Loucy (cell line): ENCODE measurements at regions not wholly inside any gene's neighbourhood (a gene's known extent, or its start where the extent isn't known, plus 50 kb on each side); places are given as distances from the start of the nearest gene placed in this dataset.

Experiments
- EZH2phosphoT487 ChIP-seq: fragments of 200-600 bp; IDR thresholded peaks from 2 replicates; pipeline ENCODE4 v1.6.1; 2018; ENCODE audit warnings: antibody characterized with exemption, mild to moderate bottlenecking, moderate library complexity, borderline replicate concordance
- TF ChIP-seq, protein P1 (sequence below): fragments of 200-600 bp; sonication (generic); conservative IDR thresholded peaks from 2 replicates; pipeline ENCODE4 v1.5.1; 2014; ENCODE audit warnings: mild to moderate bottlenecking, antibody characterized with exemption, low read length

DNA sequence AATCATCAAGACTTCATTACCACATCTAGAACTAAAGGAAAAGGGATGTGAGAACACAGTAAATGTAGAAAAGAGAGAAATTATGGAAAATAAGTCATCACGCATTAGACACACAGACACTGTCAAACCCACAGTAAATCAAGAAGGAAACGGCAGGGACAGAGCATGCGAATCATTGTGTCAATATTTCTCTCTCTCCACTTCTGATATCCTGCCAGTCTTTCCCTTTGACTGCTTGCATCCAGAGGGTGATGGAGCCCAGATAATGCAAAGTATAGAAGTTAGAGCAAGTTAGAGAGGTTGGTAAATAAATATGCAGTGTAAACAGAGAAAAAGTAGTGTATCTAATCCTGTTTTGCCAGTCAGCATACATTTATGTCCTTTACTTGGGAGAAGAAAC, 706.8 kb upstream of the ANO3 start:
- TF ChIP-seq, protein P1, sequence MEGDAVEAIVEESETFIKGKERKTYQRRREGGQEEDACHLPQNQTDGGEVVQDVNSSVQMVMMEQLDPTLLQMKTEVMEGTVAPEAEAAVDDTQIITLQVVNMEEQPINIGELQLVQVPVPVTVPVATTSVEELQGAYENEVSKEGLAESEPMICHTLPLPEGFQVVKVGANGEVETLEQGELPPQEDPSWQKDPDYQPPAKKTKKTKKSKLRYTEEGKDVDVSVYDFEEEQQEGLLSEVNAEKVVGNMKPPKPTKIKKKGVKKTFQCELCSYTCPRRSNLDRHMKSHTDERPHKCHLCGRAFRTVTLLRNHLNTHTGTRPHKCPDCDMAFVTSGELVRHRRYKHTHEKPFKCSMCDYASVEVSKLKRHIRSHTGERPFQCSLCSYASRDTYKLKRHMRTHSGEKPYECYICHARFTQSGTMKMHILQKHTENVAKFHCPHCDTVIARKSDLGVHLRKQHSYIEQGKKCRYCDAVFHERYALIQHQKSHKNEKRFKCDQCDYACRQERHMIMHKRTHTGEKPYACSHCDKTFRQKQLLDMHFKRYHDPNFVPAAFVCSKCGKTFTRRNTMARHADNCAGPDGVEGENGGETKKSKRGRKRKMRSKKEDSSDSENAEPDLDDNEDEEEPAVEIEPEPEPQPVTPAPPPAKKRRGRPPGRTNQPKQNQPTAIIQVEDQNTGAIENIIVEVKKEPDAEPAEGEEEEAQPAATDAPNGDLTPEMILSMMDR = no peak
- no peak for TF ChIP-seq EZH2phosphoT487
